ENCODE measurements at regions not wholly inside any gene's neighbourhood (a gene's known extent, or its start where the extent isn't known, plus 50 kb on each side); places are given as distances from the start of the nearest gene placed in this dataset.

DNA sequence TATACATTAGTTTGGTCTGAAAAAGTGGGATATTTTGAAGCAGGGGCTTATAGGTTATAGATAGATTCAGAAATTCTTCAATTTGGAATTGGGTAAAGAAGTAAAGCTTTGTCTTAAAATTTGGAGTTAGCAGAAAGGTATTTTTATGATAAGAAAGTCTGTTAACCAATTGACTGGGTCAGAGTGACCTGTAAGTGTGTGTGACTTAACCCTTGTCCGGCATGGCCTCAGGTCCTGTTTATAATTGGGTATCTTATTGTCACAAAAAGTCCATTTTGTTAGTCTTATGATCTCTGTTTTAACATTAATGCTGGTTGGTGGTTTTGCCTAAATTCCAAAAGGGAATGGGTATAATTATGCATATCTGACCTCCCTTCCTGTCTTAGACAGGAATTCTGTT lies 444.2 kb upstream of the NAALADL2 start:
- no peak for TF ChIP-seq CTCF (conservative IDR thresholded peaks at IDR 0.05; ENCODE audit: low read depth, low read length)
- TF ChIP-seq EZH2 (IDR thresholded peaks at IDR 0.05; ENCODE audit: low read length, unreplicated experiment) = no peak
